NCI-H187 (cell line): ENCODE measurements at regions not wholly inside any gene's neighbourhood (a gene's known extent, or its start where the extent isn't known, plus 50 kb on each side); places are given as distances from the start of the nearest gene placed in this dataset.

Experiments used
- DNase-seq, 2 experiments: peaks; one replicate each; lab custom pipeline; 2025; lab: John Stamatoyannopoulos, UW

- no peak for DNase-seq
Observed at GRCh38 chr6:98633886-98634285, 200.5 kb upstream of the POU3F2 start.

GRCh38 chr6:98634569-98634968, 199.8 kb upstream of the POU3F2 start:
- no peak for DNase-seq

GRCh38 chr6:98635191-98635590, 199.2 kb upstream of the POU3F2 start:
- no peak for DNase-seq

GRCh38 chr6:98636941-98637340, 197.4 kb upstream of the POU3F2 start:
- no peak for DNase-seq

GRCh38 chr6:98639089-98639635, 195.2 kb upstream of the POU3F2 start:
- DNase-seq = no peak

- no peak for DNase-seq
Observed at GRCh38 chr6:98640366-98640765, 194.0 kb upstream of the POU3F2 start.

GRCh38 chr6:98641949-98642719, 192.2 kb upstream of the POU3F2 start:
- DNase-seq = no peak

GRCh38 chr6:98644063-98644462, 190.3 kb upstream of the POU3F2 start:
- no peak for DNase-seq

GRCh38 chr6:98648211-98648914, 186.0 kb upstream of the POU3F2 start:
- peak in 1 of 2 experiments; percentile 19 for DNase-seq

- DNase-seq = no peak
Observed at GRCh38 chr6:98650941-98651340, 183.4 kb upstream of the POU3F2 start.

GRCh38 chr6:98653179-98653578, 181.2 kb upstream of the POU3F2 start:
- DNase-seq = no peak

- DNase-seq = no peak
Observed at GRCh38 chr6:98657764-98658163, 176.6 kb upstream of the POU3F2 start.

- no peak for DNase-seq
Observed at GRCh38 chr6:98669371-98669770, 165.0 kb upstream of the POU3F2 start.

GRCh38 chr6:98670045-98670746, 164.2 kb upstream of the POU3F2 start:
- no peak for DNase-seq

- no peak for DNase-seq
Observed at GRCh38 chr6:98672681-98673475, 161.5 kb upstream of the POU3F2 start.

- DNase-seq = no peak
Observed at GRCh38 chr6:98678481-98678880, 155.9 kb upstream of the POU3F2 start.

- DNase-seq = no peak
Observed at GRCh38 chr6:98686008-98686601, 148.3 kb upstream of the POU3F2 start.

GRCh38 chr6:98687752-98688151, 146.6 kb upstream of the POU3F2 start:
- DNase-seq = no peak

GRCh38 chr6:98695091-98695801, 139.1 kb upstream of the POU3F2 start:
- DNase-seq = no peak

- no peak for DNase-seq
Observed at GRCh38 chr6:98711380-98711779, 123.0 kb upstream of the POU3F2 start.

GRCh38 chr6:98716341-98716740, 118.0 kb upstream of the POU3F2 start:
- DNase-seq = peak; percentile 62 to 65
